ENCODE measurements at regions not wholly inside any gene's neighbourhood (a gene's known extent, or its start where the extent isn't known, plus 50 kb on each side); places are given as distances from the start of the nearest gene placed in this dataset.
"Not testable (repeated sequence)": the region's sequence is repeated elsewhere in the genome, so short reads cannot be mapped to it uniquely, and the experiment has no call there.

DNA sequence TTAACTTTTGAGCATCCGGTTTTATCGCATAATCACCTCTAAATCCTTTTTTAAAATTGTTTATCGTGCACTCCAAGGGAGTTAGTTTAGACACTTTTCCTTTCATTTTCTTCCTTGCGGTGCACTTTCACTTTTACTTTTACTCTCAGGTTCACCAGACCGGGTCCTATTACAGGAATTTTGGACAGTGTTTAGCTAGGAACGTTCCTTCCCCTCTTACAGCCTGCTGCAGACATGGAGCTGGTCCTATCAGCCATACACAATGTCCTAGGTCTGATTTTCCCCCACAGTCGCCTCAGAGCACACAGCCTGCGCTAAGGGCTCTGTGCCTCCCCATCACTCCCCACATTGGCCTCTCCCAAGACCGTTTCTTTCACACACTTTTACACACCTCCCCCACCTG, 103.9 kb downstream of the ALG10 start:
- DNase-seq (ENCODE audit: low read depth, low spot score), result no peak
- TF ChIP-seq, protein P1, sequence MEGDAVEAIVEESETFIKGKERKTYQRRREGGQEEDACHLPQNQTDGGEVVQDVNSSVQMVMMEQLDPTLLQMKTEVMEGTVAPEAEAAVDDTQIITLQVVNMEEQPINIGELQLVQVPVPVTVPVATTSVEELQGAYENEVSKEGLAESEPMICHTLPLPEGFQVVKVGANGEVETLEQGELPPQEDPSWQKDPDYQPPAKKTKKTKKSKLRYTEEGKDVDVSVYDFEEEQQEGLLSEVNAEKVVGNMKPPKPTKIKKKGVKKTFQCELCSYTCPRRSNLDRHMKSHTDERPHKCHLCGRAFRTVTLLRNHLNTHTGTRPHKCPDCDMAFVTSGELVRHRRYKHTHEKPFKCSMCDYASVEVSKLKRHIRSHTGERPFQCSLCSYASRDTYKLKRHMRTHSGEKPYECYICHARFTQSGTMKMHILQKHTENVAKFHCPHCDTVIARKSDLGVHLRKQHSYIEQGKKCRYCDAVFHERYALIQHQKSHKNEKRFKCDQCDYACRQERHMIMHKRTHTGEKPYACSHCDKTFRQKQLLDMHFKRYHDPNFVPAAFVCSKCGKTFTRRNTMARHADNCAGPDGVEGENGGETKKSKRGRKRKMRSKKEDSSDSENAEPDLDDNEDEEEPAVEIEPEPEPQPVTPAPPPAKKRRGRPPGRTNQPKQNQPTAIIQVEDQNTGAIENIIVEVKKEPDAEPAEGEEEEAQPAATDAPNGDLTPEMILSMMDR (IDR thresholded peaks at IDR 0.05; ENCODE audit: low read depth, low read length), result no peak
- H3K4me3 ChIP-seq (ENCODE audit: low read depth, low read length), result no peak overlapping the region
- in situ Hi-C loops (cut with HindIII; ENCODE audit: low sequenced_read_pairs), result no loop called here

DNA sequence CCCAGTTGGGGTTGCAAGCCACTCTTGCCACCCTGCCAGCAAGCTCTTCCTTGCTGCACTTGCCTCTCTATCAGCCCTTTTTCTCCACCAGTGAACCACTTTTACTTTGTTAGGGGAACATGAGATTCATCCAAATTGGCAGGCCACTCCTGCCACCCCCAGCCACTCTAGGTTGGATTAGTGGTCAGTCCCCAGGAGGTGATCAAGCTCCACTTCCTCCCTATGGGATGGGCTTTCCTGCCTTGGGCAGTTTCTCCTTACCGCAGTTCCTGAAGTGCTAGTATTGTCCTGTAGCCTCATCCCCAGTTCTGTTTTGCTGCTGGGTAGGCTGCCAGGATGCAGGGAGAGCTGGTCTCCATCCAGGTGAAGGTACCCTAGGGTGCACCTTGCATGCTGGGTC, 104.5 kb downstream of the ALG10 start:
- TF ChIP-seq, protein P1 (IDR thresholded peaks at IDR 0.05; ENCODE audit: low read depth, low read length), result no peak
- no peak for DNase-seq (ENCODE audit: low read depth, low spot score)
- no peak overlapping the region for H3K4me3 ChIP-seq (ENCODE audit: low read depth, low read length)
- in situ Hi-C loops (cut with HindIII; ENCODE audit: low sequenced_read_pairs), result no loop called here

DNA sequence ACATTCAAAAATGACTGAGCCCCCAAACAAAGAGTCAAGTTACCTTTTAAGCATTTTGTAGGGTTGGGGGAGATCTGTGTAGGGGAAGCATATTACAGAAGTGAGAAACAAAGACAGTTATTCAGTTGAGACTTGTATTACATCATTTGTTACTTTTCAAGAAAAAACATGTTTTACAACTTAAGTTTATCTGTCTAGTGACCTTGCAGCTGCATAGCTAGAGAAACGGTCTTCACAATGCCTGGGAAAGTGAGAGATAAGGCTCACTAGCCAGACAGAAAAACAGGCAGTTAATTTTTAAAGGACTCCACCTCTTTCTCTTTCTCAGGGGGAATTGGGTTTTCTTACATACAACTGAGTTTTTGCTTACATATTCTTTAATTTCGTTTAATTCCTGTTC, 105.1 kb downstream of the ALG10 start:
- in situ Hi-C loops (cut with HindIII; ENCODE audit: low sequenced_read_pairs); DNase-seq (ENCODE audit: low read depth, low spot score); H3K4me3 ChIP-seq (ENCODE audit: low read depth, low read length): not testable (repeated sequence)

DNA sequence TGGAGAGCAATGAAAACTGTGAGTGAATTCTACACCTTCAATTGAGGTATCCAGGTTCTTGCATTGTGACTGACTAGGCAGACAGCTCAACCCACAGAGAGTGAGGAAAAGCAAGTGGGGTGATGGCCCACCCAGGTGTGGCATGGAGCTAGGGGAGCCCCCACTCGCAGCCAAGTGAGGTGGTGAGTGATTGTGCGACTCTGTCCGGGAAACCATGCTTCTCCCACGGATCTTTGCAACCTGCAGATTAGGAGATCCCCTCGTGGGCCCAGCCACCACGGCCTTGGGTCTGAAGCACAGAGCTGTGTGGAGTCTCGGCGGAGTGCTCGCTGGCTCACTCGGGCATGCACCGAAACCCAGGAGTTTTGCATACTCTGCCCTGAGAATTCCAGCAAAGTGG, 120.1 kb downstream of the ALG10 start:
- in situ Hi-C loops (cut with HindIII; ENCODE audit: low sequenced_read_pairs), result no loop called here
- no peak overlapping the region for H3K4me3 ChIP-seq (ENCODE audit: low read depth, low read length)
- TF ChIP-seq, protein P1 (IDR thresholded peaks at IDR 0.05; ENCODE audit: low read depth, low read length), result no peak
- DNase-seq (ENCODE audit: low read depth, low spot score), result no peak

DNA sequence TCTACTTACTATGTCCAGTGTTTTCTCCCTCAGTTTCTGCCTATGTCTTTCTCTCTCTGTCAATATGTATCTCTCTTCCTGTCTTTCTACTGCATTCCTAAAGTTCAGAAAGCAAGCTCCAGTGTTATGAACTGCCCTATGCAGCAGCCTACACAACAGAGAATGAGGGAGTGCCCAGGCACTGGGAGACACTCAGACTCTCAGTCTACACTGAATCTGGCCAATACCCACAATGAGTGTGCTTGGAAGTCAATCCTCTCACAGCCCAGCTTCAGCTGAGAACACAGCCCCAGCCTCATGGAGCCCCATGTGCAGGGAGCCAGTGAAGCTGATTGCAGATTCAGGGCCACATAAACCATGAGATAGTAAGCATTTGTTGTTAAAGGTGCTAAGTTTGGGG, 128.7 kb downstream of the ALG10 start:
- no peak for DNase-seq (ENCODE audit: low read depth, low spot score)
- TF ChIP-seq, protein P1 (IDR thresholded peaks at IDR 0.05; ENCODE audit: low read depth, low read length), result no peak
- in situ Hi-C loops (cut with HindIII; ENCODE audit: low sequenced_read_pairs), result no loop called here
- H3K4me3 ChIP-seq (ENCODE audit: low read depth, low read length), result no peak overlapping the region

DNA sequence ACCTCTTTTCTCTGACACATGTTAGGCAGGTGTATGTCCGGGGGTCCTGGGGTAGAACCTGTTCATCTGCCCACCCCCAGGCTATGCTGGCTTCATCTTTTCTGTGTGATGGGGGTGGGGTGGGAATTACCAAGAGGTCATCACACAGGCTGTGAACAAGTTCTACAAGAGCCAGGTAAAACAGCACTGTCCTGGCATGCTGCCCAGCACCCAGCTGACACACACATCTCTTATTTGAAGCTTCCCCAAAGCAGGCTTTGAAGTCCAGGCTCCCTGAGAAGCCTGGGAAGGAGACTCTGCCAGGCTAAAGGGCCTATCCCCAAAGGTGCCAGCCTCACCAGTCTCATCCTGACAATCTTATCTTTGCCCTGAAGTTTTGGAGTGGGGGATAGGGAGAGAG, 141.1 kb downstream of the ALG10 start:
- no peak for DNase-seq (ENCODE audit: low read depth, low spot score)
- in situ Hi-C loops (cut with HindIII; ENCODE audit: low sequenced_read_pairs), result no loop called here
- H3K4me3 ChIP-seq (ENCODE audit: low read depth, low read length), result no peak overlapping the region
- TF ChIP-seq, protein P1 (IDR thresholded peaks at IDR 0.05; ENCODE audit: low read depth, low read length), result no peak

DNA sequence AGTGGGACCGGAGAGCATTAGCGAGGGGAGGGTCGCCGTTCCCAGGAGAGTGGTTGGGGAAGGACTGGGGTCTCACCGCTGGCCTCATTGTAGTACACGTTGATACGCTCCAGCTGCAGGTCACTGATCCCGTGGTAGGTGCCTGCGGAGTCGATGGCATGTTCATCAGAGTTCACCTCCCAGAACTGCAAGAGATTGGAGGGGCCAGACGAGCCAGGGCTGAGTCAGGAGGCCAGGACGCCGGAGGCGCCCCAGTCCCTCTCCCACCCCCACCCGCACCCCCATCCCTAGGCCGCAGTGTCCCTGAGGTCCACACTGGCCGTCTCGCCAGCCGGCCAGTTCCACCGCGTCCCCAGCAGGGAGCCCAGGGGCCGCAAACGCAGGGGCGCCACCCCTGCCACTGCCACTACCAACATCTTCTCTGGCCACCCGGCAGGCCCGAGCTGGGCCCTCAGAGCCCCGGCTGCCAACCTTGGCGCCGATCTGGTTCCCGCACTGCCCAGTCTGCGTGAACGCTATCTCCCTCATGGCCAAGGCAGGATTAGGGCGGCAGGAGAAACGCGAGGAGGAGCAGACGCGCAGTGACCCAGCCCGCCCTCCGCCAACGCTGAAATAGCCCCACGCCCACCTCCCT, 144.2 kb downstream of the ALG10 start:
- H3K4me3 ChIP-seq (ENCODE audit: low read depth, low read length), result no peak overlapping the region
- in situ Hi-C loops (cut with HindIII; ENCODE audit: low sequenced_read_pairs), result no loop called here
- TF ChIP-seq, protein P1 (IDR thresholded peaks at IDR 0.05; ENCODE audit: low read depth, low read length), result no peak
- no peak for DNase-seq (ENCODE audit: low read depth, low spot score)

DNA sequence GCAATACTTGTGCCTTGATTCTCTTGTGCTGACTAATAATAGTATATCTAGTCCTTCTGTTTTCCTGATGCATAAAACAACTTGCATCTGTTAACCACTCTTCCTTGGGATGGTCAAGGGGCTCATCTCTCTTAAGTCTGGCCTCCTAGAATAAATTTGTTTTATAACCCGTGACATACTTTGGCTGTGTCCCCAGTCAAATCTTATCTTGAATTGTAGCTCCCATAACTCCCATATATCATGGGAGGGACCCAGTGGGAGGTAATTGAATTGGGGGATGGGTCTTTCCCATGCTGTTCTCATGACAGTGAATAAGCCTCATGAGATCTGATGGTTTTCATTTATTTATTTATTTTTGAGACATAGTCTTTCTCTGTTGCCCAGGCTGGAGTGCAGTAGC, 146.2 kb downstream of the ALG10 start:
- in situ Hi-C loops (cut with HindIII; ENCODE audit: low sequenced_read_pairs); H3K4me3 ChIP-seq (ENCODE audit: low read depth, low read length); DNase-seq (ENCODE audit: low read depth, low spot score): not testable (repeated sequence)

Data from astrocyte of the spinal cord (primary cell).